ENCODE measurements at regions not wholly inside any gene's neighbourhood (a gene's known extent, or its start where the extent isn't known, plus 50 kb on each side); places are given as distances from the start of the nearest gene placed in this dataset.

DNA sequence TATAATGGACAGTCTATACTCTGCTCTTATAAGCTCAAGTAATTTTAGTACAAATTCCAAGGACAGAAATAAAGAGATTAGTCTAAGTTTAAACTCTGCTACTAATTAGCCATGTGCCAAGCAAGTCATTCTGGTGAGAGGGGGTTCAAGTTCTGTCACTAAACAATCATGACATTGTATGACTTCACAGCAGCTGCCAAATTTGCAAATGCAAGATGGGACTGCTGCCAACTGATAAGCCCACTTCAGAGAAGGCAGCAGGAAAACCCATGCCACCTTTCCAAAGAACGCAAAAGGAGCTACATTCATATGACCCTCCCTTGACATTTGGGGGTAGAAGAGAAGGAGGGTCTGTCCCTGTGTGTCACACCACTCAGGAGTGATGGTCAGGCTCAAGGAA lies 60.7 kb upstream of the RFXAP start:
- TF ChIP-seq, protein P1, sequence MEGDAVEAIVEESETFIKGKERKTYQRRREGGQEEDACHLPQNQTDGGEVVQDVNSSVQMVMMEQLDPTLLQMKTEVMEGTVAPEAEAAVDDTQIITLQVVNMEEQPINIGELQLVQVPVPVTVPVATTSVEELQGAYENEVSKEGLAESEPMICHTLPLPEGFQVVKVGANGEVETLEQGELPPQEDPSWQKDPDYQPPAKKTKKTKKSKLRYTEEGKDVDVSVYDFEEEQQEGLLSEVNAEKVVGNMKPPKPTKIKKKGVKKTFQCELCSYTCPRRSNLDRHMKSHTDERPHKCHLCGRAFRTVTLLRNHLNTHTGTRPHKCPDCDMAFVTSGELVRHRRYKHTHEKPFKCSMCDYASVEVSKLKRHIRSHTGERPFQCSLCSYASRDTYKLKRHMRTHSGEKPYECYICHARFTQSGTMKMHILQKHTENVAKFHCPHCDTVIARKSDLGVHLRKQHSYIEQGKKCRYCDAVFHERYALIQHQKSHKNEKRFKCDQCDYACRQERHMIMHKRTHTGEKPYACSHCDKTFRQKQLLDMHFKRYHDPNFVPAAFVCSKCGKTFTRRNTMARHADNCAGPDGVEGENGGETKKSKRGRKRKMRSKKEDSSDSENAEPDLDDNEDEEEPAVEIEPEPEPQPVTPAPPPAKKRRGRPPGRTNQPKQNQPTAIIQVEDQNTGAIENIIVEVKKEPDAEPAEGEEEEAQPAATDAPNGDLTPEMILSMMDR (IDR thresholded peaks at IDR 0.05): no peak
- no peak for TF ChIP-seq EZH2phosphoT487 (IDR thresholded peaks at IDR 0.05)
- TF ChIP-seq EZH2 (IDR thresholded peaks at IDR 0.05): no peak
